ENCODE measurements at regions not wholly inside any gene's neighbourhood (a gene's known extent, or its start where the extent isn't known, plus 50 kb on each side); places are given as distances from the start of the nearest gene placed in this dataset.

DNA sequence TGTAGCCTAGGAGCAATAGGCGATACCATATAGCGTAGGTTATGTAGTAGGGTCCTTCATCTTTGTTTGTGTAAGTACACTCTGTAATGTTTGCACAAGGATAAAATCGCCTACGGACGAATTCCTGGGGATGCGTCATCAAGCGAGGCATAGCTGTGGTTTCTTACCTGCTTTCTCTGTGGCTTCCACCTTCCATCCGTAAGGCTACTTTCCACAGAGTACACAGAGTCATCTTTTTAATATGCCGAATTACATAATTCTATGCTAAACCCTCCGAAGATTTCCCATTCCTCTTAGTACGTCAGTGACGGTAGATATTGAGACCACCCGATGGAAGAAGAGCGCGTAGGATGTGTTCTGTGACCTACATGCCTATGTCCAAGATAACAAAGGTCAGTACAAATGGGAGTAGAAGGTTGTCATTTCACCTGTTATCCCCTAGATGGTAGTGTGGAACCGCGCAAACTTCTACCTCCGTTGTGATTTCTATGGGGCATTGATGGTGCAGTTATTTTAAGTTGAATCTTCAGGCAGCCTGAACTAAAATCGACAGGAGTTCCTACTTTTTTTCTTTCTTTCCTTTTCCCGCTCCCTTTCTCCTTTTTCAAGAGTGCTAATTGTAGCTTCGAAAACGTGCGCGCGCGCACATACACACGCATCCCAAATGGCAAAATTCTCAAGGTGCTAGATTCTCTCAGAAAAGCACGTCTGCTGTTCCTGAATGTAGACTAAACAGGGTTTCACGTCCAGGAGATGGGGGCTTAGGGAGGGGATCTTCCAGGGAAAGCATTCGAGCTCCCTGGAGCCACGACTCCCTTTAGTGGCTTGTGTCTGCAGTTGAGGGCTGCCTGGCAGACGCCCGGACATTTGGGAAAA lies 111.7 kb upstream of the MBL2 start:
- H3K4me3 ChIP-seq (ENCODE audit: low read depth, low read length) = no peak overlapping the region
- TF ChIP-seq, protein P1, sequence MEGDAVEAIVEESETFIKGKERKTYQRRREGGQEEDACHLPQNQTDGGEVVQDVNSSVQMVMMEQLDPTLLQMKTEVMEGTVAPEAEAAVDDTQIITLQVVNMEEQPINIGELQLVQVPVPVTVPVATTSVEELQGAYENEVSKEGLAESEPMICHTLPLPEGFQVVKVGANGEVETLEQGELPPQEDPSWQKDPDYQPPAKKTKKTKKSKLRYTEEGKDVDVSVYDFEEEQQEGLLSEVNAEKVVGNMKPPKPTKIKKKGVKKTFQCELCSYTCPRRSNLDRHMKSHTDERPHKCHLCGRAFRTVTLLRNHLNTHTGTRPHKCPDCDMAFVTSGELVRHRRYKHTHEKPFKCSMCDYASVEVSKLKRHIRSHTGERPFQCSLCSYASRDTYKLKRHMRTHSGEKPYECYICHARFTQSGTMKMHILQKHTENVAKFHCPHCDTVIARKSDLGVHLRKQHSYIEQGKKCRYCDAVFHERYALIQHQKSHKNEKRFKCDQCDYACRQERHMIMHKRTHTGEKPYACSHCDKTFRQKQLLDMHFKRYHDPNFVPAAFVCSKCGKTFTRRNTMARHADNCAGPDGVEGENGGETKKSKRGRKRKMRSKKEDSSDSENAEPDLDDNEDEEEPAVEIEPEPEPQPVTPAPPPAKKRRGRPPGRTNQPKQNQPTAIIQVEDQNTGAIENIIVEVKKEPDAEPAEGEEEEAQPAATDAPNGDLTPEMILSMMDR (IDR thresholded peaks at IDR 0.05; ENCODE audit: low read depth, low read length, missing control alignments) = peak; percentile 74
- peak; percentile 57 for DNase-seq (ENCODE audit: low read depth)
- in situ Hi-C loops (cut with HindIII; ENCODE audit: low sequenced_read_pairs) = no loop called here

GRCh38 chr10:52879091-52879807 lies 106.7 kb upstream of the MBL2 start:
- no peak for DNase-seq (ENCODE audit: low read depth)
- in situ Hi-C loops (cut with HindIII; ENCODE audit: low sequenced_read_pairs) = no loop called here
- no peak overlapping the region for H3K4me3 ChIP-seq (ENCODE audit: low read depth, low read length)
- TF ChIP-seq, protein P1 (IDR thresholded peaks at IDR 0.05; ENCODE audit: low read depth, low read length, missing control alignments) = no peak

DNA sequence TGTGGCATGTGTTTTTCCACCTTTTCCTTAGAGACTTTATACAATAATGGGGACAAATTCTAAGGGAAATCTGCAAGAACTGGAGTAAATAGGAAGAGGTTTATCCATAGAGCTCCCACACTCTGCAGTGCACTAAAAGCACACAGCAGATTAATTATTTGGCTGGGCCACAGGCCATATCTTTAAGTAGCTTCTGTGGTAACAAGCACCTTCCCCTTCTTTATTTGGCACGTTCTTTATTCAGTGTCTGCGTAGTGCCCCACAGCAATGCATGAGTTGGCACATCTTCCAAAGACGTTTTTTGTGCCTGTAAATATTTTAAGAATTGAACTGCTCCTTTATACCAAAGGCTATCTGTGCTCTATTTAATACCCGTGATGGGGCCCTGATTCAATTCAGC lies 104.9 kb upstream of the MBL2 start:
- DNase-seq (ENCODE audit: low read depth) = no peak
- H3K4me3 ChIP-seq (ENCODE audit: low read depth, low read length) = no peak overlapping the region
- in situ Hi-C loops (cut with HindIII; ENCODE audit: low sequenced_read_pairs) = no loop called here
- TF ChIP-seq, protein P1 (IDR thresholded peaks at IDR 0.05; ENCODE audit: low read depth, low read length, missing control alignments) = no peak

GRCh38 chr10:52875336-52875735 lies 102.8 kb upstream of the MBL2 start:
- in situ Hi-C loops (cut with HindIII; ENCODE audit: low sequenced_read_pairs) = no loop called here
- no peak for DNase-seq (ENCODE audit: low read depth)
- TF ChIP-seq, protein P1 (IDR thresholded peaks at IDR 0.05; ENCODE audit: low read depth, low read length, missing control alignments) = no peak
- H3K4me3 ChIP-seq (ENCODE audit: low read depth, low read length) = no peak overlapping the region

DNA sequence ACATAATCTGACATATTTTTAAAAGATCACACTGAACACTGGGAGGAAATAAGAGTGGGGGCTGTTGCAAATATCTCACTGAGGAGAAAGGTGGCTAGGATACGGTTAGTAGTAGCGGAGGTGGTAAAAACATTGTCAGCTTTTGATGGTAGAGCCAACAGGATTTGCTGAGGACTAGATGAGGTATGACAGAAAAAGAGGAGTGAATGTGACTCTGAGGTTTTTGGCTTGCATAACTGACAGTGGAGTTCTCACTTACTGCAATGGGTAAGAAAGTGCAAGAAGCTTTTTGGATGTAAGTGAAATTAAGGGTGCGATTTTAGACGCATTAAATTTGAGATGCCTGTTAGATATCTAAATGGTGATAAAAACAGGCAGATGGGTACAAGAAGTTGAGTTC lies 102.0 kb upstream of the MBL2 start:
- no peak overlapping the region for H3K4me3 ChIP-seq (ENCODE audit: low read depth, low read length)
- in situ Hi-C loops (cut with HindIII; ENCODE audit: low sequenced_read_pairs) = no loop called here
- DNase-seq (ENCODE audit: low read depth) = no peak
- TF ChIP-seq, protein P1 (IDR thresholded peaks at IDR 0.05; ENCODE audit: low read depth, low read length, missing control alignments) = no peak

DNA sequence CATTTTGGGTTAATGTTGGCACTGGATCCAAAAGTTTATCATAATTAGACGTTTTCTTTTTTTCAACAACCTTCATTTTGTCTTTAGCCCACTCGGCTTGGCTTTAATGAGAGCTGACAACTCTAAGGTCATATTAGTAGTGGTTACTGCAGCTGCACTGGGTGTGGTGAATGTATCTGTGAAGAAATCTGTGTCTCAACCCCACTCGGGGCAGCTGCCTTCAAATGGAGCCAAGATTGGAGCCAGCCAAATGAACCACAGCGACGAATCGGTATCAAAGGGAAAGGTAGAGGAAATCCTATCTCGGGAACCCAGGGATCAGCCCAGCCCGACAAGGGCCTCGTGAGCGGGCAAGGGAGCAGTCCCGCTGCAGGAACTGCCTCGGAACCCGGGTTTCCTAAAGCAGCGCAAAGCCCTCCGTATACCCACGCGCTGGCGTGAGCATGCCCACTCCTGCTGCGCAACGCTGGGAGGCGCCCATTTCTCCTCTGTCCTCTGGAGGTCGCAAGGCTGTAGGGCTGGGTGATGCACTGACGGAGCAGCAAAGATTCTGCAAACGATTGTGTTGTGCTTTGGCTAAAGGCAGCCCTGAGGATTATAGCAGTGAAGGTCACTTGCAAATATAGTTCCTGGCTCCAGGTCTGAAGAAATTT lies 98.7 kb upstream of the MBL2 start:
- in situ Hi-C loops (cut with HindIII; ENCODE audit: low sequenced_read_pairs) = no loop called here
- H3K4me3 ChIP-seq (ENCODE audit: low read depth, low read length) = no peak overlapping the region
- TF ChIP-seq, protein P1 (IDR thresholded peaks at IDR 0.05; ENCODE audit: low read depth, low read length, missing control alignments) = no peak
- DNase-seq (ENCODE audit: low read depth) = no peak

Data from astrocyte of the cerebellum (primary cell).